Calu3 (cell line): ENCODE measurements at regions not wholly inside any gene's neighbourhood (a gene's known extent, or its start where the extent isn't known, plus 50 kb on each side); places are given as distances from the start of the nearest gene placed in this dataset.
"Not testable (repeated sequence)": the region's sequence is repeated elsewhere in the genome, so short reads cannot be mapped to it uniquely, and the experiment has no call there.

Experiments
- BruUV-seq: library from RNA; stranded (reverse); fragments of 400-500 nt; replicated peaks from 2 replicates; lab custom pipeline; 2021; lab: Mats Ljungman, UMichigan
- CTCF ChIA-PET: fragments of 300-600 bp; sonication (Branson Sonifier 250); formaldehyde crosslinking; loops from one replicate; lab custom pipeline; 2022; ENCODE audit warnings: antibody characterized with exemption; lab: Charles Lee
- DNase-seq: peaks from one replicate; pipeline ENCODE4 v3.0.0; 2022
- H3K27ac Mint-ChIP-seq: one replicate; pipeline ENCODE4 v1.8.0; 2022; ENCODE audit warnings: mixed read lengths; ENCODE audit not compliant: unreplicated experiment
- H3K27me3 Mint-ChIP-seq: one replicate; pipeline ENCODE4 v1.8.0; 2022; ENCODE audit warnings: mixed read lengths; ENCODE audit not compliant: unreplicated experiment
- H3K36me3 Mint-ChIP-seq: one replicate; pipeline ENCODE4 v1.8.0; 2022; ENCODE audit warnings: mild to moderate bottlenecking, moderate library complexity, mixed read lengths; ENCODE audit not compliant: insufficient read depth, unreplicated experiment
- H3K4me1 Mint-ChIP-seq: one replicate; pipeline ENCODE4 v1.8.0; 2022; ENCODE audit warnings: mild to moderate bottlenecking, low read depth, mixed read lengths; ENCODE audit not compliant: unreplicated experiment
- H3K4me3 Mint-ChIP-seq: one replicate; pipeline ENCODE4 v1.8.0; 2022; ENCODE audit warnings: mild to moderate bottlenecking, low read depth, moderate library complexity, mixed read lengths; ENCODE audit not compliant: unreplicated experiment
- H3K9me3 Mint-ChIP-seq: one replicate; pipeline ENCODE4 v1.8.0; 2022; ENCODE audit warnings: low read depth, mixed read lengths; ENCODE audit not compliant: unreplicated experiment
- intact Hi-C: fragments of 100-400 bp; cut with micrococcal nuclease; formaldehyde crosslinking; loops from one replicate; pipeline ENCODE4 v1.10.0; 2022; ENCODE audit not compliant: unreplicated experiment
- TF ChIP-seq, protein P1 (sequence below): fragments of 200-600 bp; IDR thresholded peaks from one replicate; pipeline ENCODE4 v1.8.0; 2022; ENCODE audit warnings: antibody characterized with exemption; ENCODE audit not compliant: unreplicated experiment

- TF ChIP-seq, protein P1, sequence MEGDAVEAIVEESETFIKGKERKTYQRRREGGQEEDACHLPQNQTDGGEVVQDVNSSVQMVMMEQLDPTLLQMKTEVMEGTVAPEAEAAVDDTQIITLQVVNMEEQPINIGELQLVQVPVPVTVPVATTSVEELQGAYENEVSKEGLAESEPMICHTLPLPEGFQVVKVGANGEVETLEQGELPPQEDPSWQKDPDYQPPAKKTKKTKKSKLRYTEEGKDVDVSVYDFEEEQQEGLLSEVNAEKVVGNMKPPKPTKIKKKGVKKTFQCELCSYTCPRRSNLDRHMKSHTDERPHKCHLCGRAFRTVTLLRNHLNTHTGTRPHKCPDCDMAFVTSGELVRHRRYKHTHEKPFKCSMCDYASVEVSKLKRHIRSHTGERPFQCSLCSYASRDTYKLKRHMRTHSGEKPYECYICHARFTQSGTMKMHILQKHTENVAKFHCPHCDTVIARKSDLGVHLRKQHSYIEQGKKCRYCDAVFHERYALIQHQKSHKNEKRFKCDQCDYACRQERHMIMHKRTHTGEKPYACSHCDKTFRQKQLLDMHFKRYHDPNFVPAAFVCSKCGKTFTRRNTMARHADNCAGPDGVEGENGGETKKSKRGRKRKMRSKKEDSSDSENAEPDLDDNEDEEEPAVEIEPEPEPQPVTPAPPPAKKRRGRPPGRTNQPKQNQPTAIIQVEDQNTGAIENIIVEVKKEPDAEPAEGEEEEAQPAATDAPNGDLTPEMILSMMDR, result no peak
- Mint-ChIP-seq H3K27me3 (no peaks in the 10 kb centered on the region), H3K4me3 (no peak overlapping the region), H3K36me3 (no peaks in the 10 kb centered on the region), H3K4me1 (peaks cover 6% of the 10 kb centered on the region), H3K27ac (no peak overlapping the region), H3K9me3 (peaks cover 8% of the 10 kb centered on the region)
- intact Hi-C loops, result no loop called here
- no TSS peak for BruUV-seq
- CTCF ChIA-PET, result no interaction called here
- no peak for DNase-seq
Measured at GRCh38 chr10:11663763-11664555, 52.5 kb upstream of the USP6NL start.

DNA sequence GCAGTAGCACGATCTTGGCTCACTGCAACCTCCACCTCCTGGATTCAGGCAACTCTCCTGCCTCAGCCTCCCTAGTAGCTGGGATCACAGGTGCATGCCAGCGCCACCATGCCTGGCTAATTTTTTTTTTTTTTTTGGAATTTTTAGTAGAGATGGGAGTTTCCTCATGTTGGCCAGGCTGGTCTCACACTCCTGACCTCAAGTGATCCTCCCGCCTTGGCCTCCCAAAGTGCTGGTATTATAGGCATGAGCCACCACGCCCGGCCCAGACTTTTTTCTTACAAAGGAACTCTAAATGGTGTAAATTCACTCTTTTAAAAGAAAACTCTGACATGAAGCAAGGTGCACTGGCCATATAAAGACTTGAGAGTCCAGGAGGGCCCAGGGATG is 51.7 kb upstream of the USP6NL start:
- CTCF ChIA-PET, BruUV-seq, H3K27ac Mint-ChIP-seq, H3K36me3 Mint-ChIP-seq, DNase-seq, H3K4me1 Mint-ChIP-seq, H3K27me3 Mint-ChIP-seq, H3K9me3 Mint-ChIP-seq, intact Hi-C loops, H3K4me3 Mint-ChIP-seq: not testable (repeated sequence)

- peaks cover 9% of the 10 kb centered on the region for H3K4me1 Mint-ChIP-seq
- H3K36me3 Mint-ChIP-seq, result no peaks in the 10 kb centered on the region
- intact Hi-C loops, result no loop called here
Measured at GRCh38 chr10:11661441-11661840, 50.0 kb upstream of the USP6NL start.

More at GRCh38 chr10:11661441-11661840, 50.0 kb upstream of the USP6NL start:
- Mint-ChIP-seq H3K27me3 (no peaks in the 10 kb centered on the region), H3K27ac (no peak overlapping the region), H3K4me3 (no peak overlapping the region), H3K9me3 (peaks cover 8% of the 10 kb centered on the region)
- TF ChIP-seq, protein P1, result no peak
- no peak for DNase-seq
- BruUV-seq, result no TSS peak
- CTCF ChIA-PET, result no interaction called here
